Neural progenitor cell (in vitro differentiated cells): ENCODE measurements at regions not wholly inside any gene's neighbourhood (a gene's known extent, or its start where the extent isn't known, plus 50 kb on each side); places are given as distances from the start of the nearest gene placed in this dataset.

ENCODE experiments used
- DNase-seq: peaks from one replicate; pipeline ENCODE4 v3.0.0-alpha.2; 2016; ENCODE audit warnings: low spot score
- H2AFZ ChIP-seq: fragments of 200-600 bp; sonication (generic); replicated peaks from 2 replicates; pipeline ENCODE4 v1.6.1; 2016; ENCODE audit warnings: antibody characterized with exemption
- H3F3A ChIP-seq: fragments of 200-600 bp; sonication (generic); 2 replicates; pipeline ENCODE4 v1.6.1; 2016; ENCODE audit warnings: antibody characterized with exemption, low read depth
- H3K27ac ChIP-seq: fragments of 200-600 bp; sonication (generic); 2 replicates; pipeline ENCODE4 v1.5.1; 2016; ENCODE audit warnings: mild to moderate bottlenecking
- H3K27me3 ChIP-seq: fragments of 200-600 bp; sonication (generic); 2 replicates; pipeline ENCODE4 v1.6.1; 2016; ENCODE audit warnings: mild to moderate bottlenecking, moderate library complexity
- H3K36me3 ChIP-seq: fragments of 200-600 bp; sonication (generic); 2 replicates; pipeline ENCODE4 v1.5.1; 2016
- H3K4me1 ChIP-seq: fragments of 200-600 bp; sonication (generic); 2 replicates; pipeline ENCODE4 v1.6.1; 2016; ENCODE audit warnings: mixed run types
- H3K4me2 ChIP-seq: fragments of 200-600 bp; sonication (generic); 2 replicates; pipeline ENCODE4 v1.6.1; 2016
- H3K4me3 ChIP-seq: fragments of 200-600 bp; sonication (generic); 2 replicates; pipeline ENCODE4 v1.5.1; 2016
- H3K79me2 ChIP-seq: fragments of 200-600 bp; sonication (generic); 2 replicates; pipeline ENCODE4 v1.6.1; 2016; ENCODE audit warnings: low read depth
- H3K9ac ChIP-seq: fragments of 200-600 bp; sonication (generic); 2 replicates; pipeline ENCODE4 v1.6.1; 2016
- H3K9me3 ChIP-seq: fragments of 200-600 bp; sonication (generic); 2 replicates; pipeline ENCODE4 v1.5.1; 2016; ENCODE audit warnings: low read depth
- H4K20me1 ChIP-seq: fragments of 200-600 bp; sonication (generic); 2 replicates; pipeline ENCODE4 v1.6.1; 2016; ENCODE audit warnings: low read depth
- H3K27ac Mint-ChIP-seq: 3 replicates; pipeline ENCODE4 v1.8.0; 2021; ENCODE audit warnings: mixed read lengths
- H3K27me3 Mint-ChIP-seq: 2 replicates; pipeline ENCODE4 v1.8.0; 2022; ENCODE audit warnings: low read depth, mild to moderate bottlenecking, inconsistent platforms, moderate library complexity, mixed read lengths; ENCODE audit not compliant: insufficient read depth
- H3K36me3 Mint-ChIP-seq: 3 replicates; pipeline ENCODE4 v1.8.0; 2021; ENCODE audit warnings: mixed read lengths
- H3K4me1 Mint-ChIP-seq: 3 replicates; pipeline ENCODE4 v1.8.0; 2021; ENCODE audit warnings: mixed read lengths
- H3K4me3 Mint-ChIP-seq: 3 replicates; pipeline ENCODE4 v1.8.0; 2021; ENCODE audit warnings: mild to moderate bottlenecking, moderate library complexity, mixed read lengths
- H3K9me3 Mint-ChIP-seq: 3 replicates; pipeline ENCODE4 v1.8.0; 2020; ENCODE audit warnings: mixed read lengths
- CTCF ChIP-seq: fragments of 200-600 bp; sonication (generic); IDR thresholded peaks from 2 replicates; pipeline ENCODE4 v1.5.1; 2017; ENCODE audit warnings: antibody characterized with exemption, mild to moderate bottlenecking
- EZH2 ChIP-seq: fragments of 200-600 bp; sonication (generic); IDR thresholded peaks from 2 replicates; pipeline ENCODE4 v1.6.1; 2017; ENCODE audit warnings: antibody characterized with exemption, mild to moderate bottlenecking, moderate library complexity
- EZH2phosphoT487 ChIP-seq: fragments of 200-600 bp; sonication (generic); IDR thresholded peaks from 2 replicates; pipeline ENCODE4 v1.6.1; 2017; ENCODE audit warnings: antibody characterized with exemption

GRCh38 chr4:58738375-58738774 is 1628.2 kb upstream of the IGFBP7 start:
- H3K36me3 ChIP-seq = no peaks in the 10 kb centered on the region
- no peaks in the 10 kb centered on the region for H4K20me1 ChIP-seq
- no peaks in the 10 kb centered on the region for H3F3A ChIP-seq
- H3K4me3 ChIP-seq = no peak overlapping the region
- no peak overlapping the region for H3K27ac Mint-ChIP-seq
- no peaks in the 10 kb centered on the region for H3K27me3 ChIP-seq
- no peaks in the 10 kb centered on the region for H3K79me2 ChIP-seq
- H3K27ac ChIP-seq = no peak overlapping the region
- TF ChIP-seq CTCF (no peak), EZH2 (no peak), EZH2phosphoT487 (no peak)
- no peaks in the 10 kb centered on the region for H3K27me3 Mint-ChIP-seq
- H3K9me3 ChIP-seq = no peaks in the 10 kb centered on the region
- no peak overlapping the region for H2AFZ ChIP-seq
- no peak overlapping the region for H3K9ac ChIP-seq
- H3K4me1 Mint-ChIP-seq = no peaks in the 10 kb centered on the region
- H3K4me1 ChIP-seq = no peaks in the 10 kb centered on the region
- no peak overlapping the region for H3K4me2 ChIP-seq
- DNase-seq = no peak
- no peaks in the 10 kb centered on the region for H3K36me3 Mint-ChIP-seq
- no peak overlapping the region for H3K4me3 Mint-ChIP-seq
- no peaks in the 10 kb centered on the region for H3K9me3 Mint-ChIP-seq

- Mint-ChIP-seq H3K36me3 (no peaks in the 10 kb centered on the region), H3K27me3 (no peaks in the 10 kb centered on the region), H3K27ac (no peak overlapping the region), H3K4me1 (no peaks in the 10 kb centered on the region), H3K4me3 (no peak overlapping the region), H3K9me3 (no peaks in the 10 kb centered on the region)
- Histone ChIP-seq H4K20me1 (no peaks in the 10 kb centered on the region), H3K27me3 (no peaks in the 10 kb centered on the region), H2AFZ (no peak overlapping the region), H3K4me1 (no peaks in the 10 kb centered on the region), H3K4me2 (no peak overlapping the region), H3K4me3 (no peak overlapping the region), H3K79me2 (no peaks in the 10 kb centered on the region), H3K9me3 (no peaks in the 10 kb centered on the region), H3K27ac (no peak overlapping the region), H3F3A (no peaks in the 10 kb centered on the region), H3K9ac (no peak overlapping the region), H3K36me3 (no peaks in the 10 kb centered on the region)
- DNase-seq = no peak
- TF ChIP-seq EZH2 (no peak), CTCF (no peak), EZH2phosphoT487 (no peak)
Observed at GRCh38 chr4:58734030-58734674, 1624.0 kb upstream of the IGFBP7 start.

- TF ChIP-seq EZH2phosphoT487 (no peak), CTCF (peak; percentile 13)
- Histone ChIP-seq H3K27ac (no peak overlapping the region), H3K27me3 (no peaks in the 10 kb centered on the region), H3F3A (no peaks in the 10 kb centered on the region), H3K4me3 (no peak overlapping the region), H3K79me2 (no peaks in the 10 kb centered on the region), H2AFZ (no peak overlapping the region), H3K4me2 (no peak overlapping the region), H4K20me1 (no peaks in the 10 kb centered on the region), H3K36me3 (no peaks in the 10 kb centered on the region), H3K9me3 (no peaks in the 10 kb centered on the region), H3K9ac (no peak overlapping the region), H3K4me1 (no peaks in the 10 kb centered on the region)
- no peak for DNase-seq
- Mint-ChIP-seq H3K27ac (no peak overlapping the region), H3K9me3 (no peaks in the 10 kb centered on the region), H3K4me3 (no peak overlapping the region), H3K4me1 (no peaks in the 10 kb centered on the region), H3K27me3 (no peaks in the 10 kb centered on the region), H3K36me3 (no peaks in the 10 kb centered on the region)
Observed at GRCh38 chr4:58732973-58733372, 1622.8 kb upstream of the IGFBP7 start.
